Bronchial epithelial cell (primary cell): ENCODE measurements at regions not wholly inside any gene's neighbourhood (a gene's known extent, or its start where the extent isn't known, plus 50 kb on each side); places are given as distances from the start of the nearest gene placed in this dataset.

Source experiments
- DNase-seq: peaks from one replicate; pipeline ENCODE4 v3.0.0-alpha.2; 2010; ENCODE audit warnings: low read depth
- FAIRE-seq: peaks from 2 replicates; lab custom pipeline; 2011; peaks lifted over from hg19 to GRCh38; lab: Jason Lieb, UNC
- H3K27me3 ChIP-seq: 2 replicates; pipeline ENCODE4 v1.5.1; 2011; ENCODE audit warnings: low read length; ENCODE audit not compliant: control insufficient read depth, insufficient read depth
- H3K36me3 ChIP-seq: 2 replicates; pipeline ENCODE4 v1.5.1; 2011; ENCODE audit warnings: low read length; ENCODE audit not compliant: control insufficient read depth, insufficient read depth
- H3K4me3 ChIP-seq: 2 replicates; pipeline ENCODE4 v1.5.1; 2011; ENCODE audit warnings: mild to moderate bottlenecking, low read depth, low read length, control low read depth
- TF ChIP-seq, protein P1 (sequence below): IDR thresholded peaks from 2 replicates; pipeline ENCODE4 v1.5.1; 2011; ENCODE audit warnings: mild to moderate bottlenecking, moderate library complexity, low read length, control low read depth, inconsistent platforms; ENCODE audit not compliant: insufficient read depth, severe bottlenecking

GRCh38 chrX:102835504-102836146, 101.4 kb upstream of the RAB40AL start:
- Histone ChIP-seq H3K4me3 (no peak overlapping the region), H3K36me3 (no peaks in the 10 kb centered on the region), H3K27me3 (no peaks in the 10 kb centered on the region)
- DNase-seq = peak; percentile 18
- no peak for FAIRE-seq
- TF ChIP-seq, protein P1, sequence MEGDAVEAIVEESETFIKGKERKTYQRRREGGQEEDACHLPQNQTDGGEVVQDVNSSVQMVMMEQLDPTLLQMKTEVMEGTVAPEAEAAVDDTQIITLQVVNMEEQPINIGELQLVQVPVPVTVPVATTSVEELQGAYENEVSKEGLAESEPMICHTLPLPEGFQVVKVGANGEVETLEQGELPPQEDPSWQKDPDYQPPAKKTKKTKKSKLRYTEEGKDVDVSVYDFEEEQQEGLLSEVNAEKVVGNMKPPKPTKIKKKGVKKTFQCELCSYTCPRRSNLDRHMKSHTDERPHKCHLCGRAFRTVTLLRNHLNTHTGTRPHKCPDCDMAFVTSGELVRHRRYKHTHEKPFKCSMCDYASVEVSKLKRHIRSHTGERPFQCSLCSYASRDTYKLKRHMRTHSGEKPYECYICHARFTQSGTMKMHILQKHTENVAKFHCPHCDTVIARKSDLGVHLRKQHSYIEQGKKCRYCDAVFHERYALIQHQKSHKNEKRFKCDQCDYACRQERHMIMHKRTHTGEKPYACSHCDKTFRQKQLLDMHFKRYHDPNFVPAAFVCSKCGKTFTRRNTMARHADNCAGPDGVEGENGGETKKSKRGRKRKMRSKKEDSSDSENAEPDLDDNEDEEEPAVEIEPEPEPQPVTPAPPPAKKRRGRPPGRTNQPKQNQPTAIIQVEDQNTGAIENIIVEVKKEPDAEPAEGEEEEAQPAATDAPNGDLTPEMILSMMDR = peak; percentile 45

DNA sequence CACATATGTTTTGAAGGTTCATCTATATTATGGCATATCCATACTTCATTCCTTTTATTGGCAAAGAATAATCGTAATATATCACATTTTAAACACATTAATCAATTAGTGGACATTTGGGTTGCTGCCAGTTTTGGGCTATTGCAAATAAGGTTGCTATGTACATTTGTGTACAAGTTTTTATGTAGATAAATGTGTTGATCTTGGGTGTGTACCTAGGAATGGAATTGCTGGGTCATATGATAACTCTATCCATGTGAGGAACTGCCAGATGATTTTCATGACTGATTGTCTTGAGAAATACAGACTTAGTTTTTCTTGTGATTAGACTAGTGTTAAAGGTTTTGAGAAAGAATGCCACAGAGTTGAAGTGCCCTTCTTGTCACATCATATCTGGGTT, 99.2 kb upstream of the RAB40AL start:
- H3K36me3 ChIP-seq = no peaks in the 10 kb centered on the region
- H3K27me3 ChIP-seq = no peaks in the 10 kb centered on the region
- FAIRE-seq (no peak), DNase-seq (peak; percentile 0)
- TF ChIP-seq, protein P1 = no peak
- H3K4me3 ChIP-seq = no peak overlapping the region

DNA sequence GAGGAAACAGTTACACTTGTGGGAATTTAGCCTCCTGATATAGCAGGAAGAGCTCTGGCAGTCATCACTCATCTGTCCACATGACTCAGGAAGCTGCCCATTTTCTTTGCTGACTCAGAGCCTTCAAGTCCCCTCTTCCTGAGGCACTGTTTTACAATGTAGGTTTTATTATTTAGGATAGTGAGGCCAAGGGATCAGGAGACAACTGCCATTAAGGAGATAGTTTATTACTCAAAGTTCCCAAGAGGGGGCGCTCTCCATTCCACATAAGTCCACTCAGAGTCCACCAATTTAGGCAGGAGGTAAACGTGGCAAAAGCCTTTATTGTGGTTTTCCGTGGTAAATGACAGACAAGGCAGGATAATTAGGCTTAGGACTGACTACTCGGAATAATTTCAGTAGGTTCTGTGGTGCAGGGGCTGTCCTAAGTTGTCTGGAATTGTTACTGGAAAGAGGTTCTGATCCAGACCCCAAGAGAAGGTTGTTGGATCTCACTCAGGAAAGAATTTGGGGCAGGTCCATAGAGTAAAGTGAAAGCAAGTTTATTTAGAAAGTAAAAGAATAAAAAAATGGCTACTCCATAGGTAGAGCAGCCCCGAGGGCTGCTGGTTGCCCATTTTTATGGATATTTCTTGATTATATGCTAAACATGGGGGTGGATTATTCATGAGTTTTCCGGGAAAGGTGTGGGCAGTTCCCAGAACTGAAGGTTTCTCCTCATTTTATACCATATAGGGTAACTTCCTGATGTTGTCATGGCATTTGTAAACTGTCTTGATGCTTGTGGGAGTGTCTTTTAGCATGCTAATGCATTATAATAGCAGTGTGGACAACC, 96.0 kb upstream of the RAB40AL start:
- Histone ChIP-seq H3K36me3 (no peaks in the 10 kb centered on the region), H3K27me3 (no peaks in the 10 kb centered on the region), H3K4me3 (no peak overlapping the region)
- TF ChIP-seq, protein P1 = peak; percentile 10
- FAIRE-seq = no peak
- peak; percentile 36 for DNase-seq

GRCh38 chrX:102841706-102842003, 95.4 kb upstream of the RAB40AL start:
- FAIRE-seq (no peak), DNase-seq (no peak)
- Histone ChIP-seq H3K27me3 (no peaks in the 10 kb centered on the region), H3K4me3 (no peak overlapping the region), H3K36me3 (no peaks in the 10 kb centered on the region)
- TF ChIP-seq, protein P1 = no peak

DNA sequence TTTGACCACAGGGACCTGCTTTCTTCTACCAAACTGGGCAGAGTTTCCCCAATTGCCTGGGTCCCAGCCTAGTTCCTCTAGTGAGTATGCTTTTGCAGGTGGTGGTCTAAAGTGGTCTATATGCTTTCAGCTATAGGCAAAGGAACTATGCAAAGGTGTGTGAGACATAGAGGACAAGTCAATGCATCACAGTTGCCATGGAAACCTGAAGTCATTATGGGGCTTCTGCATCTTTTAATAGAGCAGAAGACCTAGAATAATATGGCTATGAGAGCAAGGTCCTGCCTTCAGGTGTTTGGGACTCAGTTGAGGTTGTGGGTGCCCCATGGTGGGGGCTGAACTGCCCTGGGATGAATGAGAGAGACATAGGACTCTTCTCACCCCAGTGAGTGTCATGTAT, 92.1 kb upstream of the RAB40AL start:
- Histone ChIP-seq H3K27me3 (no peaks in the 10 kb centered on the region), H3K36me3 (no peaks in the 10 kb centered on the region), H3K4me3 (no peak overlapping the region)
- TF ChIP-seq, protein P1 = no peak
- DNase-seq (no peak), FAIRE-seq (no peak)
